ENCODE measurements at regions not wholly inside any gene's neighbourhood (a gene's known extent, or its start where the extent isn't known, plus 50 kb on each side); places are given as distances from the start of the nearest gene placed in this dataset.

DNA sequence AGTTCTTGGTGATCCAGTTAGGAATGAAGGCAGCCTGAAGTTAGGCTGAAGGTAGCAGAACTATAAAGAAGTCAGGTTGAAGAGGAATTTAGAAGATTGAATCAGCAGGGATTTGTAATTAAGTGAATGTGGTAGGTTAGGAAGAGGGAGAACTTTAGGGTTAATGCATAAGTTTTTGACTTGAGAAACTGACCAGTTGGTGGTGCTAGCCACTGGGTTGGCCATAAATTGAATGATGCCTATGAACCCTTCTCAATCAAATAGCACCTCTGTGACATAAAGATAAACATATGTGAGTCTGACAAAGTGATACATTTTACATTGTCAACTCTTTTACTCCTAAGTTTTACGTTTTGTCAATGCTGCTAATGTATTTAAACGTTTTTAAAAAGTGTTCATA lies 290.6 kb upstream of the NAV3 start:
- Histone ChIP-seq H3K27ac (ENCODE audit: low read depth in 2 of 2, low read length in 1 of 2) (no peak overlapping the region), H3K9ac (no peak overlapping the region), H3K79me2 (ENCODE audit: insufficient read depth) (no peaks in the 10 kb centered on the region), H3K4me3 (ENCODE audit: low read depth in 2 of 2, low read length in 1 of 2) (no peak overlapping the region), H4K20me1 (ENCODE audit: insufficient read depth) (no peaks in the 10 kb centered on the region), H3K9me2 (no peaks in the 10 kb centered on the region), H3K4me1 (ENCODE audit: control insufficient read depth in 1 of 2, insufficient read depth in 2 of 2, low read depth in 1 of 2, low read length in 1 of 2) (no peaks in the 10 kb centered on the region), H3K9me3 (no peaks in the 10 kb centered on the region; the same call in 1 of the 2 replicates), H3K36me3 (replicated peaks in 1 of 2; ENCODE audit: control insufficient read depth in 1 of 2, insufficient read depth in 2 of 2, low read length in 1 of 2) (peaks cover 0 to 10% of the 10 kb centered on the region in 2 experiments), H3F3A (replicated peaks; ENCODE audit: insufficient read depth) (no peaks in the 10 kb centered on the region), H2AFZ (ENCODE audit: low read depth) (no peak overlapping the region), H3K27me3 (ENCODE audit: insufficient read depth) (no peaks in the 10 kb centered on the region), H3K4me2 (no peak overlapping the region)
- ChIA-PET POLR2A (no interaction called here), CTCF (no interaction called here)
- WGBS (ENCODE audit: low lambda C conversion rate): 34% methylated on average over 2 of the region's 2 CpGs
- no peak for DNase-seq
- TF ChIP-seq POLR2AphosphoS5 (IDR thresholded peaks at IDR 0.05; ENCODE audit: low read depth, low read length): no peak
- TF ChIP-seq RFX5 (IDR thresholded peaks at IDR 0.05; ENCODE audit: low read length): no peak
- no peak for TF ChIP-seq CHD2 (IDR thresholded peaks at IDR 0.05; ENCODE audit: low read length, partially characterized antibody)
- no peak for TF ChIP-seq TEAD4 (IDR thresholded peaks at IDR 0.05; ENCODE audit: borderline replicate concordance, insufficient read depth)
- TF ChIP-seq EZH2phosphoT487 (IDR thresholded peaks at IDR 0.05; ENCODE audit: borderline replicate concordance, low read depth): no peak
- no peak for TF ChIP-seq SIN3A (IDR thresholded peaks at IDR 0.05; ENCODE audit: borderline replicate concordance, low read depth, low read length)
- TF ChIP-seq, protein P1, sequence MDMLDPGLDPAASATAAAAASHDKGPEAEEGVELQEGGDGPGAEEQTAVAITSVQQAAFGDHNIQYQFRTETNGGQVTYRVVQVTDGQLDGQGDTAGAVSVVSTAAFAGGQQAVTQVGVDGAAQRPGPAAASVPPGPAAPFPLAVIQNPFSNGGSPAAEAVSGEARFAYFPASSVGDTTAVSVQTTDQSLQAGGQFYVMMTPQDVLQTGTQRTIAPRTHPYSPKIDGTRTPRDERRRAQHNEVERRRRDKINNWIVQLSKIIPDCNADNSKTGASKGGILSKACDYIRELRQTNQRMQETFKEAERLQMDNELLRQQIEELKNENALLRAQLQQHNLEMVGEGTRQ (IDR thresholded peaks at IDR 0.05; ENCODE audit: borderline replicate concordance, low read depth, low read length): no peak
- no peak for TF ChIP-seq GABPA (IDR thresholded peaks at IDR 0.05; ENCODE audit: low read depth)
- TF ChIP-seq, protein P2, sequence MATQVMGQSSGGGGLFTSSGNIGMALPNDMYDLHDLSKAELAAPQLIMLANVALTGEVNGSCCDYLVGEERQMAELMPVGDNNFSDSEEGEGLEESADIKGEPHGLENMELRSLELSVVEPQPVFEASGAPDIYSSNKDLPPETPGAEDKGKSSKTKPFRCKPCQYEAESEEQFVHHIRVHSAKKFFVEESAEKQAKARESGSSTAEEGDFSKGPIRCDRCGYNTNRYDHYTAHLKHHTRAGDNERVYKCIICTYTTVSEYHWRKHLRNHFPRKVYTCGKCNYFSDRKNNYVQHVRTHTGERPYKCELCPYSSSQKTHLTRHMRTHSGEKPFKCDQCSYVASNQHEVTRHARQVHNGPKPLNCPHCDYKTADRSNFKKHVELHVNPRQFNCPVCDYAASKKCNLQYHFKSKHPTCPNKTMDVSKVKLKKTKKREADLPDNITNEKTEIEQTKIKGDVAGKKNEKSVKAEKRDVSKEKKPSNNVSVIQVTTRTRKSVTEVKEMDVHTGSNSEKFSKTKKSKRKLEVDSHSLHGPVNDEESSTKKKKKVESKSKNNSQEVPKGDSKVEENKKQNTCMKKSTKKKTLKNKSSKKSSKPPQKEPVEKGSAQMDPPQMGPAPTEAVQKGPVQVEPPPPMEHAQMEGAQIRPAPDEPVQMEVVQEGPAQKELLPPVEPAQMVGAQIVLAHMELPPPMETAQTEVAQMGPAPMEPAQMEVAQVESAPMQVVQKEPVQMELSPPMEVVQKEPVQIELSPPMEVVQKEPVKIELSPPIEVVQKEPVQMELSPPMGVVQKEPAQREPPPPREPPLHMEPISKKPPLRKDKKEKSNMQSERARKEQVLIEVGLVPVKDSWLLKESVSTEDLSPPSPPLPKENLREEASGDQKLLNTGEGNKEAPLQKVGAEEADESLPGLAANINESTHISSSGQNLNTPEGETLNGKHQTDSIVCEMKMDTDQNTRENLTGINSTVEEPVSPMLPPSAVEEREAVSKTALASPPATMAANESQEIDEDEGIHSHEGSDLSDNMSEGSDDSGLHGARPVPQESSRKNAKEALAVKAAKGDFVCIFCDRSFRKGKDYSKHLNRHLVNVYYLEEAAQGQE (IDR thresholded peaks at IDR 0.05; ENCODE audit: low read depth, low read length): no peak
- TF ChIP-seq, protein P3, sequence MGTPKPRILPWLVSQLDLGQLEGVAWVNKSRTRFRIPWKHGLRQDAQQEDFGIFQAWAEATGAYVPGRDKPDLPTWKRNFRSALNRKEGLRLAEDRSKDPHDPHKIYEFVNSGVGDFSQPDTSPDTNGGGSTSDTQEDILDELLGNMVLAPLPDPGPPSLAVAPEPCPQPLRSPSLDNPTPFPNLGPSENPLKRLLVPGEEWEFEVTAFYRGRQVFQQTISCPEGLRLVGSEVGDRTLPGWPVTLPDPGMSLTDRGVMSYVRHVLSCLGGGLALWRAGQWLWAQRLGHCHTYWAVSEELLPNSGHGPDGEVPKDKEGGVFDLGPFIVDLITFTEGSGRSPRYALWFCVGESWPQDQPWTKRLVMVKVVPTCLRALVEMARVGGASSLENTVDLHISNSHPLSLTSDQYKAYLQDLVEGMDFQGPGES (IDR thresholded peaks at IDR 0.05; ENCODE audit: low read depth, low read length): no peak
- TF ChIP-seq FOXJ3 (CRISPR knock-in tag; IDR thresholded peaks at IDR 0.05): no peak
- TF ChIP-seq SMC3 (IDR thresholded peaks at IDR 0.05; ENCODE audit: low read depth, low read length): no peak
- TF ChIP-seq, protein P4, sequence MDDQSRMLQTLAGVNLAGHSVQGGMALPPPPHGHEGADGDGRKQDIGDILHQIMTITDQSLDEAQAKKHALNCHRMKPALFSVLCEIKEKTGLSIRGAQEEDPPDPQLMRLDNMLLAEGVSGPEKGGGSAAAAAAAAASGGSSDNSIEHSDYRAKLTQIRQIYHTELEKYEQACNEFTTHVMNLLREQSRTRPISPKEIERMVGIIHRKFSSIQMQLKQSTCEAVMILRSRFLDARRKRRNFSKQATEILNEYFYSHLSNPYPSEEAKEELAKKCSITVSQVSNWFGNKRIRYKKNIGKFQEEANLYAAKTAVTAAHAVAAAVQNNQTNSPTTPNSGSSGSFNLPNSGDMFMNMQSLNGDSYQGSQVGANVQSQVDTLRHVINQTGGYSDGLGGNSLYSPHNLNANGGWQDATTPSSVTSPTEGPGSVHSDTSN (IDR thresholded peaks at IDR 0.05): no peak
- TF ChIP-seq RXRA (IDR thresholded peaks at IDR 0.05; ENCODE audit: borderline replicate concordance, low read depth): no peak
- TF ChIP-seq TAF1 (IDR thresholded peaks at IDR 0.05; ENCODE audit: borderline replicate concordance, low read depth, low read length): no peak
- no peak for TF ChIP-seq RCOR1 (IDR thresholded peaks at IDR 0.05; ENCODE audit: low read length)
- no peak for TF ChIP-seq GATA2 (CRISPR knock-in tag; IDR thresholded peaks at IDR 0.05)
- TF ChIP-seq, protein P5, sequence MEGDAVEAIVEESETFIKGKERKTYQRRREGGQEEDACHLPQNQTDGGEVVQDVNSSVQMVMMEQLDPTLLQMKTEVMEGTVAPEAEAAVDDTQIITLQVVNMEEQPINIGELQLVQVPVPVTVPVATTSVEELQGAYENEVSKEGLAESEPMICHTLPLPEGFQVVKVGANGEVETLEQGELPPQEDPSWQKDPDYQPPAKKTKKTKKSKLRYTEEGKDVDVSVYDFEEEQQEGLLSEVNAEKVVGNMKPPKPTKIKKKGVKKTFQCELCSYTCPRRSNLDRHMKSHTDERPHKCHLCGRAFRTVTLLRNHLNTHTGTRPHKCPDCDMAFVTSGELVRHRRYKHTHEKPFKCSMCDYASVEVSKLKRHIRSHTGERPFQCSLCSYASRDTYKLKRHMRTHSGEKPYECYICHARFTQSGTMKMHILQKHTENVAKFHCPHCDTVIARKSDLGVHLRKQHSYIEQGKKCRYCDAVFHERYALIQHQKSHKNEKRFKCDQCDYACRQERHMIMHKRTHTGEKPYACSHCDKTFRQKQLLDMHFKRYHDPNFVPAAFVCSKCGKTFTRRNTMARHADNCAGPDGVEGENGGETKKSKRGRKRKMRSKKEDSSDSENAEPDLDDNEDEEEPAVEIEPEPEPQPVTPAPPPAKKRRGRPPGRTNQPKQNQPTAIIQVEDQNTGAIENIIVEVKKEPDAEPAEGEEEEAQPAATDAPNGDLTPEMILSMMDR (IDR thresholded peaks at IDR 0.05): no peak
- TF ChIP-seq TCF12 (IDR thresholded peaks at IDR 0.05): no peak
